Thymus (tissue), 11 donors: ENCODE measurements at regions not wholly inside any gene's neighbourhood (a gene's known extent, or its start where the extent isn't known, plus 50 kb on each side); places are given as distances from the start of the nearest gene placed in this dataset.
"Not testable (repeated sequence)": the region's sequence is repeated elsewhere in the genome, so short reads cannot be mapped to it uniquely, and the experiment has no call there.

Source experiments
- DNase-seq, 9 donors: peaks; one replicate each; pipeline ENCODE4 v3.0.0-alpha.2; 2013; ENCODE audit warnings: low spot score in 9 of 9, low read depth in 6 of 9, missing footprints in 1 of 9
- H3K27ac ChIP-seq, 2 donors: one replicate each; pipeline ENCODE4 v1.5.1; 2013; ENCODE audit warnings: control low read depth in 1 of 2, low read depth in 1 of 2, low read length in 1 of 2, mild to moderate bottlenecking in 1 of 2, moderate library complexity in 1 of 2
- H3K27me3 ChIP-seq, 2 donors: one replicate each; pipeline ENCODE4 v1.5.1; 2013; ENCODE audit warnings: low read length in 1 of 2; ENCODE audit not compliant: control insufficient read depth in 2 of 2, insufficient read depth in 1 of 2
- H3K36me3 ChIP-seq, 2 donors: one replicate each; pipeline ENCODE4 v1.5.1; 2013; ENCODE audit warnings: low read length in 1 of 2, mild to moderate bottlenecking in 1 of 2, moderate library complexity in 1 of 2; ENCODE audit not compliant: control insufficient read depth in 2 of 2, insufficient read depth in 2 of 2
- H3K4me1 ChIP-seq, 2 donors: one replicate each; pipeline ENCODE4 v1.5.1; 2013; ENCODE audit warnings: low read length in 2 of 2; ENCODE audit not compliant: control insufficient read depth in 2 of 2, insufficient read depth in 2 of 2
- H3K4me3 ChIP-seq, 2 donors: one replicate each; pipeline ENCODE4 v1.5.1; 2013; ENCODE audit warnings: low read length in 2 of 2, control low read depth in 1 of 2, mild to moderate bottlenecking in 1 of 2
- H3K9me3 ChIP-seq, 2 donors: one replicate each; pipeline ENCODE4 v1.5.1; 2013; ENCODE audit warnings: low read length in 1 of 2, mild to moderate bottlenecking in 1 of 2; ENCODE audit not compliant: control insufficient read depth in 2 of 2, insufficient read depth in 1 of 2
- WGBS: extraction: QIAGEN DNeasy Blood & Tissue Kit; methylation state at CpG from one replicate; pipeline ENCODE4 v1.1.7; 2013; 5-methylcytosine and 5-hydroxymethylcytosine counted together
- donor health status: healthy.

DNA sequence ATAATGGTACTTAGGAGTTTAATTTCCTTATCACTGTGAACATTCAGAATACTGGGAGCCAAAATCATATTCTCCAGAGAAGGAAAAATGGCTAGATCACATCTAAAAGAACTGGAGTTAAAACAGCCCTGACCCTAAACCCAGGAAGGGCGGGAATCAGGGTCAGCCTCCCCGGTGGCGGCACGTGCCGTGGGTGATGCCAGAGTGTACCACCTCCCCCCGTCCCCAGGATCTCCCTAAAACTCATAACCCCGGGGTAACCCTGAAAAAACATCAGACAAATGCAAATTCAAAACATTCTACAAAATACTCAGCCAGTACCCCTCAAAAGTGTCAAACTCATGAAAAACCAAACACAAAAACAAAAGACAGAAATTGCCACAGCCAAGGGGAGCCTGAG lies 148.3 kb downstream of the DLL1 start:
- Histone ChIP-seq H3K4me3 (no peak overlapping the region), H3K27ac (no peak overlapping the region), H3K27me3 (peaks cover 0 to 6% of the 10 kb centered on the region in 2 donors), H3K9me3 (peaks cover 2 to 19% of the 10 kb centered on the region in 2 donors), H3K4me1 (peaks cover 0 to 3% of the 10 kb centered on the region in 2 donors), H3K36me3 (no peaks in the 10 kb centered on the region)
- DNase-seq, result no peak
- 96% methylated on average over 7 of the region's 7 CpGs for WGBS

DNA sequence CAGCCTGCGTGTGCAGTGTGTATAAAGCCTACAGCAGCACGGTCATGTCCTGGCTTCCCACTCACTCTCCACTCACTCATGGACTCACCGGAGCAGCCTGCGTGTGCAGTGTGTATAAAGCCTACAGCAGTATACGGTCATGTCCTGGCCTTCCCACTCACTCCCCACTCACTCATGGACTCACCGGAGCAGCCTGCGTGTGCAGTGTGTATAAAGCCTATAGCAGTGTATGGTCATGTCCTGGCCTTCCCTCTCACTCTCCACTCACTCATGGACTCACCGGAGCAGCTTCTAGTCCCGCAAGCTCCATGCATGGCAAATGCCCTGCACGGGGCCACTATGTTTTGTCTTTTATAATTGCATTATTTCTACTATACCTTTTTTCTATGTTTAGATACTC lies 149.8 kb downstream of the DLL1 start:
- not testable (repeated sequence) for H3K36me3 ChIP-seq, DNase-seq, H3K4me3 ChIP-seq, H3K27ac ChIP-seq, H3K4me1 ChIP-seq, H3K27me3 ChIP-seq
- WGBS, result 94% methylated on average over 10 of the region's 10 CpGs
- H3K9me3 ChIP-seq, result peaks cover 7 to 34% of the 10 kb centered on the region in 2 donors

DNA sequence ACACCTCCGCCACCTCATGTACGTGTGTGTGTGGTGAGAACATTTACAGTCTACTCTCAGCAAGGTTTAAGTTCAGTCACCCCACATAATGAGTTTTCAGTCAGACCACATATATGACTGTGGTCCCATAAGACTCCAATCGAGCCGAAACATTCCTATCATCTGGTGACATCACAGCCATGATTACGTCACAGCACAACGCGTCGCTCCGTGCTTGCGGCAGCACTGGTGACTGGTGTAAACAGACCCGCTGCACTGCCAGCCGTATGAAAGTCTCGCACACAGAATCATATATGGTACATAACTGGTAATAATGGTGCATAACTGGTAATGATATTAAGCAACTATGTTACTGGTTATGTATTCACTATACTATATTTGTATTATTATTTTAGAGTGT lies 150.7 kb downstream of the DLL1 start:
- H3K27me3 ChIP-seq, result peaks cover 0 to 2% of the 10 kb centered on the region in 2 donors
- H3K4me1 ChIP-seq, result no peaks in the 10 kb centered on the region
- H3K9me3 ChIP-seq, result peaks cover 7 to 41% of the 10 kb centered on the region in 2 donors
- DNase-seq, result no peak
- no peak overlapping the region for H3K27ac ChIP-seq
- H3K4me3 ChIP-seq, result no peak overlapping the region
- no peaks in the 10 kb centered on the region for H3K36me3 ChIP-seq
- 94% methylated on average over 13 of the region's 13 CpGs for WGBS

DNA sequence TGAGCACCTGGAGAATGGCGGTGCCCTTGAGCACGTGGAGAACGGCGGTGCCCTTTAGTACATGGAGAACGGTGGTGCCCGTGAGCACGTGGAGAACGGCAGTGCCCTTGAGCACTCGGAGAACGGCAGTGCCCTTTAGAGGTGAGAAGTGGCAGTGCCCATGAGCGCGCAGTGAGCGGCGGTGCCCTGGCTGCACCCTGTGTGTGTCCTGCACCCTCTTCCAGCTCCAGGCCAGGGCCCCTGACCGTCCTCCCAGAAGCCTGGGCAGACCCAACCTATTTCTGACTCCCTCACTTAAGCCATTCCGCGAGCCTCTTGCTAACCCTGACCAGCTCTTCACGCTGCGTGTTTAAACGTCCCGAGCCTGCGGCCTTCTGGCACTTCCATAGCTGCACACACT lies 151.3 kb downstream of the DLL1 start:
- 91% methylated on average over 22 of the region's 22 CpGs for WGBS
- DNase-seq, result no peak
- Histone ChIP-seq H3K27ac (no peak overlapping the region), H3K4me1 (no peaks in the 10 kb centered on the region), H3K9me3 (peaks cover 7 to 41% of the 10 kb centered on the region in 2 donors), H3K36me3 (no peaks in the 10 kb centered on the region), H3K4me3 (no peak overlapping the region), H3K27me3 (peaks cover 0 to 2% of the 10 kb centered on the region in 2 donors)

DNA sequence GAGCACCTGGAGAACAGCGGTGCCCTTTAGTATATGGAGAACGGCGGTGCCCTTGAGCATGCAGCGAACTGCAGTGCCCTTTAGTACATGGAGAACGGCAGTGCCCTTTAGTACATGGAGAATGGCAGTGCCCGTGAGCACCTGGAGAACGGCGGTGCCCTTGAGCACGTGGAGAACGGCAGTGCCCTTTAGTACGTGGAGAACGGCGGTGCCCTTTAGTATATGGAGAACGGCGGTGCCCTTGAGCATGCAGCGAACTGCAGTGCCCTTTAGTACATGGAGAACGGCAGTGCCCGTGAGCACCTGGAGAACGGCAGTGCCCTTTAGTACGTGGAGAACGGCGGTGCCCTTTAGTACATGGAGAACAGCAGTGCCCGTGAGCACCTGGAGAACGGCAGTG lies 151.8 kb downstream of the DLL1 start:
- not testable (repeated sequence) for H3K4me1 ChIP-seq, H3K4me3 ChIP-seq, H3K27me3 ChIP-seq, DNase-seq, H3K36me3 ChIP-seq, H3K27ac ChIP-seq
- peaks cover 8 to 41% of the 10 kb centered on the region in 2 donors for H3K9me3 ChIP-seq
- WGBS, result 93% methylated on average over 24 of the region's 24 CpGs

DNA sequence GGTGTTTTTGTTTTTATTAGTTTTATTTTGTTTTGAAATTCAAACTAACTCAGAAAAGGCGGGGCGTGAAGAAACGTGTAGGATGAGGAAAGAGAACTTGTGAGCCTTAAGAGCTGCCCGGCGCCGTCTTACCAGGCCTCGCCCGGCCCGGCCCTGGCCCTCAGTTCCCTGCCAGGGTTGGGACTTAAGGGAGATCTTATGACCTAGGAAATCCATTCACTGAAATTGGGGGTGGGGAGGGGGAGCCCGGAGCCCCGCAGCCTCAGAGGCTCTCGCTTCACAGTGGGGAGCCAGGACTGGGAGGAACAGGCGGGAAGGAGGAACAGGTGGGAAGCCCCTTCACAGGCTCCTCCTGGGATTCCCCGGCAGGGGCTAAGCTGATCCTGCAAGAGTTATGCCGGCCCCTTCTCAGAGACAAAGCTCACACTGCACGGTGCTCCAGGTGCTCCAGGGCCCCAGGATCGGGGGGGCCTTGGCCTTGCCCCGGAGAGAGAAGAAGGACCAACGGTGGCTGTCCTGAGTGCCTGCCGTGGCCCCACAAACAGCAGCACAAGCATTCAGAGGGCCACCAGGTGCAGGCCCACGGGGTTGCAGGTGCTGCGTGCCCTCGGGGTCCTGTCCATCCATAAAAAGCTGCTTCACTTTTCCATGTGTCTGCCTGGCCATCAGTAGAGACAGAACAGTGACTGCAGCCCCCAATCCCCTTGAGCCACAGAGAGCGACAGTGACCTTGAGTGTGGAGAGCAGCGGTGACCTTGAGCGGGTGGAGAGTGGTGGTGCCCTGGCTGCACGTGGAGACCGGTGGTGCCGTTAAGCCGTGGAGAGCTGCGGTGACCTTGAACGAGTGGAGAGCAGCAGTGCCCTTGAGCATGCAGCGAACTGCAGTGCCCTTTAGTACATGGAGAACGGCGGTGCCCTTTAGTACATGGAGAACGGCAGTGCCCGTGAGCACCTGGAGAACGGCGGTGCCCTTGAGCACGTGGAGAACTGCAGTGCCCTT lies 152.7 kb downstream of the DLL1 start:
- 91% methylated on average over 40 of the region's 40 CpGs for WGBS
- Histone ChIP-seq H3K9me3 (peaks cover 8 to 37% of the 10 kb centered on the region in 2 donors), H3K36me3 (no peaks in the 10 kb centered on the region), H3K27me3 (peaks cover 0 to 2% of the 10 kb centered on the region in 2 donors), H3K27ac (no peak overlapping the region), H3K4me1 (no peaks in the 10 kb centered on the region), H3K4me3 (no peak overlapping the region)
- no peak for DNase-seq

DNA sequence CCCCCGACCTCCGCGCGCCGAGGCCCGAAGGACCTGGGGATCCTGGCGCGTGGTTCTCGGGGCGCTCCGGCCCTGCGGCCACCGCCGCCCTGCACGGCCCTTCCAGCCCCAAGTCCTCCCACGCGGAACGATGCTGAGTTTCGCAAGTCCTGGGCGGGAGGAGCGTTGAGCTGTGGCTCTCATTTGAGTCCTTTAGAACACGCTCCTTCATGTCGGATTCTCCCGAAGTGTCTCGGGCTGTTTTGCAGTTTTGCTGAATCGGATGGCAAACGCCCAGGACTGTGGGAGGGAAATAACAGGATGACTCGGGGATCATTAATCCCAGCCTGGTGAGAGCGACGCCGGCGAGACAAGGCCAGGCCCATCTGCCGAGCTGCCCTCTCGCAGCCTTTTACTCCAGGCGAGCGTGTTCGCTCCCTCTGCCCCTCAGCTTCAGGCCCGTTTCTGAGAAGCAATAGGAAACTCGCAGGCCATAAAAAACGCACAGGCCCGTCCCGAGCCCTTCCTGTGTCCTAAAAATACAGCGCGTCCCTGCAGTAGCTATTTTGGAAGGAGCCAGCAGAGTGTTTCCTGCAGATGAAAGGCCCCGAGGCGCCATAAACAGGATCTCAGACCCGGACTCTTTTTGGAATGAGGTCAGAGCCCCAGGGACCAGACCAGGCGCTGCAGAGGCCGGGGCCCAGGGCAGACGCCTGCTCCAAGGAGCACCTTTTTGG lies 153.5 kb downstream of the DLL1 start:
- 73% methylated on average over 50 of the region's 50 CpGs for WGBS
- Histone ChIP-seq H3K27ac (no peak overlapping the region), H3K9me3 (peaks cover 8 to 37% of the 10 kb centered on the region in 2 donors), H3K27me3 (peaks cover 0 to 2% of the 10 kb centered on the region in 2 donors), H3K4me1 (no peaks in the 10 kb centered on the region), H3K4me3 (no peak overlapping the region), H3K36me3 (no peaks in the 10 kb centered on the region)
- DNase-seq, result no peak

DNA sequence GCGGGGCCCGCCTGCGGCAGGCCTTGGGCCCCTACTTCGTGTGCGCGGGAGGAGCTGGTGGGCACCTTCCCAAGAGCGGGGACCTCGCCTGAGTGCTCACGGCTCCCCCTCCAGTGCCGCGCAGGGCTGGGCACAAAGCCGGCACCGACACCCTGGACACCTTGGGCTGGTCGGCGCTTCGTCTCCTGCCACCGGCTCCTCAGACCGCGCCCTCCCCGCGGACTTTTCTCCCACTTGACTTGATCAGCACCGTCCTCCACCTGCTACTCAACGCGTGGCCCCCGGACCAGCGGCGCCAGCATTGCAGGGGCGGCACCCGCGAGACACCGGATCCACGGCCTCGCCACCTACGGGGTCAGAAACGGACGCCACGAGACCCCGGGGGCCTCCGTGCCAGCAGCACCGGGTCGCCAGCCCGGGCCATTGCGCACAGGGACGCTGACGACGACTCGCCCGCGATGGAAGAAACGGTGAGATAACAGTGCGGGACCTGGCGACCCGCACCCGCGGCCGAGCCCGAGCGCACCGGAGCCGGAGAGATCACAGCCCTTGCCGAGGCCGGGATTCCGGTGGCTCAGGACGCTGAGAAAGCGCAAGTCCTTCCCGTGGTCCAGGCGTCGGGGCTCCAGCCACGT lies 154.2 kb downstream of the DLL1 start:
- 96% methylated on average over 69 of the region's 69 CpGs for WGBS
- no peak overlapping the region for H3K4me3 ChIP-seq

More for the DNA sequence above, 154.2 kb downstream of the DLL1 start:
- Histone ChIP-seq H3K9me3 (peaks cover 8 to 37% of the 10 kb centered on the region in 2 donors), H3K27me3 (peaks cover 0 to 2% of the 10 kb centered on the region in 2 donors), H3K4me1 (no peaks in the 10 kb centered on the region), H3K36me3 (no peaks in the 10 kb centered on the region), H3K27ac (no peak overlapping the region)
- DNase-seq, result no peak
